ENCODE measurements at regions not wholly inside any gene's neighbourhood (a gene's known extent, or its start where the extent isn't known, plus 50 kb on each side); places are given as distances from the start of the nearest gene placed in this dataset.

DNA sequence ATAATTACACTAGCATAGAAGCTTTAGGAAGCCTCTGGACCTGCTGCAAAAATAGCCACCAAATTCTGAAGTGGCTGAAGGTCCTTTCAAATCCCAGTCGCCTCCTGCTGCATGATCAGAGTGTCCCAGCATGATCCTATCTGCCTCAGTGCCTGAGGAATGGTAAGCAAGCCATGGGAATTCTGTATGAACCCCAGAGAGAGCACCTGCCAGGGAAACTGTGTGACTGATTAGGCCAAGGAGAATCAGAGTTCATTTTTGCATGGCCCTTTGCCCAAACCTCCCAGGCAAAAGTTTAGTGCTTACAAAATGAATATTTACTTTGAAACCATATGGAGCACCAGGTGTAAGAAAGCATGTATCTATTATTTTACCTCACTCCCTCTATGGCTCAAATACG is 221.4 kb downstream of the ARL4C start:
- no peak overlapping the region for H3K27ac ChIP-seq (ENCODE audit: low read depth, low read length, poor library complexity, severe bottlenecking)
- no peaks in the 10 kb centered on the region for H3K9me3 ChIP-seq (ENCODE audit: low read length)
- H3K36me3 ChIP-seq (ENCODE audit: insufficient read depth, low read length): no peaks in the 10 kb centered on the region
- no peaks in the 10 kb centered on the region for H3F3A ChIP-seq (ENCODE audit: insufficient read depth, low read length)
- no peaks in the 10 kb centered on the region for H3K27me3 ChIP-seq (ENCODE audit: insufficient read depth, low read length)
- H3K4me1 ChIP-seq (ENCODE audit: insufficient read depth, low read length, severe bottlenecking): no peaks in the 10 kb centered on the region
- no peaks in the 10 kb centered on the region for H3K9me2 ChIP-seq (ENCODE audit: low read depth, low read length)
- no peak overlapping the region for H3K4me3 ChIP-seq (ENCODE audit: low read depth, low read length, poor library complexity, severe bottlenecking)
- no peak overlapping the region for H3K9ac ChIP-seq (ENCODE audit: low read length)
- H3K79me2 ChIP-seq (ENCODE audit: insufficient read depth, low read length): no peaks in the 10 kb centered on the region
- H3K4me2 ChIP-seq (ENCODE audit: low read length): no peak overlapping the region
- H4K20me1 ChIP-seq (ENCODE audit: insufficient read depth, low read length): no peaks in the 10 kb centered on the region
- no peak for TF ChIP-seq CTCF (IDR thresholded peaks at IDR 0.05; ENCODE audit: low read length)
- no peak overlapping the region for H2AFZ ChIP-seq (ENCODE audit: low read length)

- Histone ChIP-seq H3K9me3 (ENCODE audit: low read length) (no peaks in the 10 kb centered on the region), H3K36me3 (ENCODE audit: insufficient read depth, low read length) (no peaks in the 10 kb centered on the region), H4K20me1 (ENCODE audit: insufficient read depth, low read length) (no peaks in the 10 kb centered on the region), H3F3A (ENCODE audit: insufficient read depth, low read length) (no peaks in the 10 kb centered on the region), H3K4me3 (ENCODE audit: low read depth, low read length, poor library complexity, severe bottlenecking) (no peak overlapping the region), H3K27me3 (ENCODE audit: insufficient read depth, low read length) (no peaks in the 10 kb centered on the region), H3K9me2 (ENCODE audit: low read depth, low read length) (no peaks in the 10 kb centered on the region), H3K4me1 (ENCODE audit: insufficient read depth, low read length, severe bottlenecking) (no peaks in the 10 kb centered on the region), H3K27ac (ENCODE audit: low read depth, low read length, poor library complexity, severe bottlenecking) (no peak overlapping the region), H2AFZ (ENCODE audit: low read length) (no peak overlapping the region), H3K79me2 (ENCODE audit: insufficient read depth, low read length) (no peaks in the 10 kb centered on the region), H3K4me2 (ENCODE audit: low read length) (no peak overlapping the region), H3K9ac (ENCODE audit: low read length) (no peak overlapping the region)
- TF ChIP-seq CTCF (IDR thresholded peaks at IDR 0.05; ENCODE audit: low read length) (no peak), EZH2 (IDR thresholded peaks at IDR 0.05; ENCODE audit: borderline replicate concordance, low read length) (no peak)
These were observed 222.8 kb downstream of the ARL4C start for GRCh38 chr2:234273887-234274584.

DNA sequence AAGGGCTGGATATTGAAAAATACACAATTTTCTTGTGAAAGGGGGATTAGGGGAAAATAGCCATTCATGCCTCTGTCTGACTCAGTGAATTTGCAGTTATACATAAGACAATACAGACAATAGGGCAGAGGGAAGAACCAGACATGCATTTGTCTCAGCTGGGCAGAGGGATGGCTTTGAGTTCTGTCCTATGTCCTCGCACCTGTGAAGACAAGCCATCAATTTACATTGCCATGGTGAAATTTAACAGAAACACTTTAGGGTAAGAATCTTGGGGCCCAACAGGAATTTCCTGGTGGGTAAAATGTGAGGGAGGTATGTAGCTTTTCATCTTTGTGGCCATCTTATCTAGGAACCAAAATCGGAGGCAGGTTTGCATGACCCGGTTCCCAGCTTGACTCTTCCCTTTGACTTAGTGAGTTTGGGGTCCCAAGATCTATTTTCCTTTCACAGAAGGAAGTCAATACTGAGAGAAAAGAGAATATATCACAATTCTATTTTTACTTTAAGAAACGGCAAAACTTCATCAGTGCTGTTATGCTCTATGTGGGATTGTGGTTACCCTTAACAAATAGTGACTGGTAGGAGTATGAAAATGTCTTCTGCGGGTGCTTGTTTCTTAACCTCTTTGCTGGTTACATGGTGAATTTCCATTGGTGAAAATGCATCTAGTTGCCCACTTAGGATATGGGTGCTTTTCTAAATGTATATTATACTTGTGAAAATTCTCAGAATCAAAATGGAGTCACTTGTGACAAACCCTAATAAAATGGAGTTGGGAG is 221.8 kb downstream of the SPP2 start:
- no peak overlapping the region for H3K9ac ChIP-seq (ENCODE audit: low read length)
- H3K27me3 ChIP-seq (ENCODE audit: insufficient read depth, low read length): no peaks in the 10 kb centered on the region
- H3K9me3 ChIP-seq (ENCODE audit: low read length): no peaks in the 10 kb centered on the region
- no peaks in the 10 kb centered on the region for H4K20me1 ChIP-seq (ENCODE audit: insufficient read depth, low read length)
- no peak overlapping the region for H3K4me3 ChIP-seq (ENCODE audit: low read depth, low read length, poor library complexity, severe bottlenecking)
- H3F3A ChIP-seq (ENCODE audit: insufficient read depth, low read length): no peaks in the 10 kb centered on the region
- H3K4me2 ChIP-seq (ENCODE audit: low read length): no peak overlapping the region
- no peak overlapping the region for H3K27ac ChIP-seq (ENCODE audit: low read depth, low read length, poor library complexity, severe bottlenecking)
- H2AFZ ChIP-seq (ENCODE audit: low read length): no peak overlapping the region
- TF ChIP-seq EZH2 (IDR thresholded peaks at IDR 0.05; ENCODE audit: borderline replicate concordance, low read length) (no peak), CTCF (IDR thresholded peaks at IDR 0.05; ENCODE audit: low read length) (no peak)
- H3K36me3 ChIP-seq (ENCODE audit: insufficient read depth, low read length): no peaks in the 10 kb centered on the region
- no peaks in the 10 kb centered on the region for H3K4me1 ChIP-seq (ENCODE audit: insufficient read depth, low read length, severe bottlenecking)
- H3K9me2 ChIP-seq (ENCODE audit: low read depth, low read length): no peaks in the 10 kb centered on the region
- no peaks in the 10 kb centered on the region for H3K79me2 ChIP-seq (ENCODE audit: insufficient read depth, low read length)
